ENCODE measurements at regions not wholly inside any gene's neighbourhood (a gene's known extent, or its start where the extent isn't known, plus 50 kb on each side); places are given as distances from the start of the nearest gene placed in this dataset.
A peak's percentile ranks its signal among the peaks of the same experiment; 100 is the strongest.

- TF ChIP-seq POLR2AphosphoS5 (IDR thresholded peaks at IDR 0.05; ENCODE audit: low read depth, low read length) (no peak), GATA2 (CRISPR knock-in tag; IDR thresholded peaks at IDR 0.05) (no peak), ZBTB33 (IDR thresholded peaks at IDR 0.05; ENCODE audit: borderline replicate concordance, low read depth) (no peak), RFX5 (IDR thresholded peaks at IDR 0.05; ENCODE audit: low read length) (no peak)
Observed at GRCh38 chr13:69363360-69363759, 744.3 kb upstream of the ATXN8OS start (continued).

GRCh38 chr13:69331245-69331644, 776.4 kb upstream of the ATXN8OS start:
- Histone ChIP-seq H3K27me3 (ENCODE audit: insufficient read depth) (no peaks in the 10 kb centered on the region), H4K20me1 (ENCODE audit: insufficient read depth) (no peaks in the 10 kb centered on the region), H2AFZ (ENCODE audit: low read depth) (no peak overlapping the region), H3K9me2 (no peaks in the 10 kb centered on the region), H3K36me3 (replicated peaks in 1 of 2; ENCODE audit: control insufficient read depth in 1 of 2, insufficient read depth in 2 of 2, low read length in 1 of 2) (no peaks in the 10 kb centered on the region), H3K79me2 (ENCODE audit: insufficient read depth) (no peaks in the 10 kb centered on the region), H3K9me3 (no peaks in the 10 kb centered on the region), H3K9ac (no peak overlapping the region), H3K27ac (ENCODE audit: low read depth in 2 of 2, low read length in 1 of 2) (no peak overlapping the region), H3K4me2 (no peak overlapping the region), H3F3A (replicated peaks; ENCODE audit: insufficient read depth) (no peaks in the 10 kb centered on the region), H3K4me3 (ENCODE audit: low read depth in 2 of 2, low read length in 1 of 2) (no peak overlapping the region), H3K4me1 (ENCODE audit: control insufficient read depth in 1 of 2, insufficient read depth in 2 of 2, low read depth in 1 of 2, low read length in 1 of 2) (no peaks in the 10 kb centered on the region)
- POLR2A ChIA-PET = no interaction called here
- CTCF ChIA-PET = interaction anchor here (0.9 kb wide), 1 partner anchor 24 kb away, joined by 3 read pairs; no protein-coding TSS in a partner anchor
- no peak for TF ChIP-seq CHD2 (IDR thresholded peaks at IDR 0.05; ENCODE audit: low read length, partially characterized antibody)
- no peak for TF ChIP-seq USF2 (IDR thresholded peaks at IDR 0.05; ENCODE audit: borderline replicate concordance, low read depth, low read length)
- TF ChIP-seq SMC3 (IDR thresholded peaks at IDR 0.05; ENCODE audit: low read depth, low read length) = no peak
- TF ChIP-seq ELF1 (IDR thresholded peaks at IDR 0.05) = no peak
- TF ChIP-seq ZBTB33 (IDR thresholded peaks at IDR 0.05; ENCODE audit: borderline replicate concordance, low read depth) = no peak
- TF ChIP-seq GABPA (IDR thresholded peaks at IDR 0.05; ENCODE audit: low read depth) = no peak
- TF ChIP-seq USF1 (IDR thresholded peaks at IDR 0.05; ENCODE audit: borderline replicate concordance, low read depth) = no peak
- no peak for TF ChIP-seq REST (IDR thresholded peaks at IDR 0.05; ENCODE audit: low read depth, low read length)
- no peak for TF ChIP-seq RFX5 (IDR thresholded peaks at IDR 0.05; ENCODE audit: low read length)
- no peak for TF ChIP-seq GATA2 (CRISPR knock-in tag; IDR thresholded peaks at IDR 0.05)
- no peak for TF ChIP-seq NRF1 (IDR thresholded peaks at IDR 0.05; ENCODE audit: low read depth, low read length)
- no peak for TF ChIP-seq TAF1 (IDR thresholded peaks at IDR 0.05; ENCODE audit: borderline replicate concordance, low read depth, low read length)
- no peak for TF ChIP-seq IRF3 (IDR thresholded peaks at IDR 0.05; ENCODE audit: low read depth, low read length)
- peak; percentile 11 for DNase-seq
- WGBS (ENCODE audit: low lambda C conversion rate) = 37% methylated on average over 3 of the region's 3 CpGs

Measured in SK-N-SH (cell line).